HG02885 (cell line): ENCODE measurements at regions not wholly inside any gene's neighbourhood (a gene's known extent, or its start where the extent isn't known, plus 50 kb on each side); places are given as distances from the start of the nearest gene placed in this dataset.

ENCODE experiments used
- ATAC-seq: cut with Tn5 transposase; IDR thresholded peaks from one replicate; pipeline ENCODE4 v1.9.1; 2021; ENCODE audit warnings: mild to moderate bottlenecking; ENCODE audit not compliant: unreplicated experiment, poor library complexity

DNA sequence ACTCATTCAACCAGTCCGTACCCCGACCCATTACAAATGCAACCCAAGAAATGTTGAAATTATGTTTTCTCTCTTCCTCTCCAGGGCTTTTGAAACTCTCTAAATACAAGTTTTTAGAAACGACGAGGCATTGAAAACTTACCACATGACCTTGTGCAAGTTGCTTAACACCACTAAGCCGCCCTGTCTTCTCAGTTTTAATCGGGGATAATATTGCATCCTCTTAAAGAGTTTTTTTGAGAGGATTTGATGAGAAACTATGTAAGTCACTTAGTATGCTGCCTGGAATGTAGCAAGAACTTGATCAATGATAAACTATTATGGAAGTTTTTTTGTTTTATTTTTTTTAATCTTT lies 149.0 kb upstream of the FAM20A start:
- no peak for ATAC-seq

DNA sequence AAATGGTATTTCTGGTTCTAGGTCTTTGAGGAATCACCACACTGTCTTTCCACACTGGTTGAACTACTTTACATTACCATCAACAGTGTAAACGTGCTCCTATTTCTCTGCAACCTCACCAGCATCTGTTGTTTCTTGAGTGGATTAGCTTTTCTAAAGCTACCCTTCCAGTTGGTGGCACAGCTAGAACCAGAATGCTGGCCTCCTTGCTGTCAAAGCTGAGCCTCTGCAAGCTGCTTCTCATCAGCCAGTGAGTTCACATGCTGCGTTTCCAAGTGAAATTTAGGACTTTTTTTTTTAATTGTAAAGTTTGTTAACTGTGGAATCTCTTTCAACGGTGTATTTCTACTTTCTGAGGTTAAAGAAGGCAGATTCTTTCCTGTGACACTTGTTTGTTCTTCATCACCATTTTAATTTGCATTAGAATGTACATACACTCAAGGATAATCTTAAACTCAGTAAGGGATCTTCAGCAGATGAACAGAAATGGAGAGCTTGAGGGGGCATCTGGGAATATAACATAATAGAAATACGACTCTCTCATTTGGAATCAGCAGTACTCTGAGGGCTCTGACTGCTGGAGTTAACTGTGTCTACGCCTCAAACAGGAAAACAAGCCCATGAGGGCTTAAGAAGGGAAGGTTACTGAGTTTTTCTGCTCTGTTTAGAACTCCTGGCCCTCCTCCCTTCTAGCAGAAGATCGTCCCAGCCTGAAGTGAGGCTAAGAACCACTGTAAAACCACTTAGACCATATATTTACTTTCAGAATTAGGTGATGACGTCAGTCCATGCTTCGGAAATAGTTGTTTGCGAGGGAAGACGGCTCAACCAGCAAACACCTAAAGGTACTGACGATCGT lies 148.4 kb upstream of the FAM20A start:
- ATAC-seq: no peak

DNA sequence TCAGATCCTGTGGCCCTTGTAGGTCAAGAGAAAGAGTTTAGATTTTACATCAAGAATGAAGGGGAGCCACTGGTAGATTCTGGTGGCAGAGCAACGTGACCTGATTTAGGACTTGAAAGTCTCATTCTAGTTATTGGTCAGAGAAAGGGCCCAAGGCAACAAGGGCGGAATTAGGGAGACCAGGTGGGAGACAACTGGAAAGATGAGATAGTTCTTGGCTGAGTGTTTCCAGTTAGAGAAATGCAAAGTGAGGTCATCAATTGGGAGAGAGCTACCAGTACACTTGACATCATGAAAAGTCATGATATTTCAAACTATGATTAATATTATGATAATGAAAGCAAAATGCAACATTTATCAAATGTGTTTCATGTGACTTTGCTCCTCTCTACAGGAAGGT lies 147.2 kb upstream of the FAM20A start:
- ATAC-seq: no peak

GRCh38 chr17:68740555-68741447 lies 139.6 kb upstream of the FAM20A start:
- ATAC-seq: no peak

DNA sequence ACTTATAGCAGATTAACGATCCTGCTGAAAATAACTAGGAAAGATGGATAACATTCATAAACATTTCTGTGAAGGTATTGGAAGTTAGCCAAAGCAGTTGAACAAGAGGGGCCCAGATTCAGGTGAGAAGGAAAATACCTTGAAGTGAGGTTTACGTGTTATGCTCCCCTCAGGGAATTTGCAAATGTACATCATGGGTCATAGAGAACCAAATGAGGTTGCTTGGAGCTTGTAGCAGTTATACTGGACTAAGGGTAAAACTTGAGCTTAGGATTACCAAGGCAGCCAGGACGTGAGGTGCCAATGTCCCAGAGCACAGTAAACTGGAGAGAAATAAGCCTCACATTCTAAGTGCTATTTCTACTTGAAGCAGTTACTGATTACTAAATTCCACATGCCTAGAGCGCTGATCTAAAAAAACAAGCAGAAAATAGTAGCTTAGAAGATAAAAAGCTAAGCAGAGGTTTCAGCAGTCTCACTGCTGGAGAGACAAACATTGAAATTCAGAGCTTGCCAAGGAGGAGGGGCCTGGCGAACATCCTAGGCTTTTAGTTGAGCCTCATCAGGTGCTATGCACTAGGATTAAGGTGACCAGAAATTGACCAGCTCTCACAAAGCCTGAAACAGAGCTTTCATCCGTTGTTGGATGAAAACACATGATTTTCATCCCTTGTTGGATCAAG lies 136.7 kb upstream of the FAM20A start:
- no peak for ATAC-seq

DNA sequence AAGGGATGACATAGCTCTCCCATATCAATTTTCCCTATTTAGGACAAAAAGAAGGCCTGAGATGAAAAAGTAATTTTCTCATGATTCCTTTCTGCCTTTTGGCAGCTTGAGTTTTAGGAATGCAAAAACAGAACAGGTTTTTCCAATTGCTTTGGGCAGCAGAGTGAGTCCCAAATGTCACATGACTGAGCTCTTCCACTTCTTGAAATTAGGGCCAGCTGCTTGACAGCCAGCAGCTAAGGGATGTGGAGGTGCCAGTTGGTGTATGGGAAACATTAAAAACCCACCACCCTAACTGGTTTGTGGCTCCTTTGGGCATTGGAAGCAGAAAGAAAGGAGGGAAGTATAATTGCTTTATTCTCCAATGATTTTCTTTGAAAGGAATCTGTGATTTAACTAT lies 133.8 kb upstream of the FAM20A start:
- ATAC-seq: no peak

GRCh38 chr17:68734187-68734900 lies 133.2 kb upstream of the FAM20A start:
- no peak for ATAC-seq

DNA sequence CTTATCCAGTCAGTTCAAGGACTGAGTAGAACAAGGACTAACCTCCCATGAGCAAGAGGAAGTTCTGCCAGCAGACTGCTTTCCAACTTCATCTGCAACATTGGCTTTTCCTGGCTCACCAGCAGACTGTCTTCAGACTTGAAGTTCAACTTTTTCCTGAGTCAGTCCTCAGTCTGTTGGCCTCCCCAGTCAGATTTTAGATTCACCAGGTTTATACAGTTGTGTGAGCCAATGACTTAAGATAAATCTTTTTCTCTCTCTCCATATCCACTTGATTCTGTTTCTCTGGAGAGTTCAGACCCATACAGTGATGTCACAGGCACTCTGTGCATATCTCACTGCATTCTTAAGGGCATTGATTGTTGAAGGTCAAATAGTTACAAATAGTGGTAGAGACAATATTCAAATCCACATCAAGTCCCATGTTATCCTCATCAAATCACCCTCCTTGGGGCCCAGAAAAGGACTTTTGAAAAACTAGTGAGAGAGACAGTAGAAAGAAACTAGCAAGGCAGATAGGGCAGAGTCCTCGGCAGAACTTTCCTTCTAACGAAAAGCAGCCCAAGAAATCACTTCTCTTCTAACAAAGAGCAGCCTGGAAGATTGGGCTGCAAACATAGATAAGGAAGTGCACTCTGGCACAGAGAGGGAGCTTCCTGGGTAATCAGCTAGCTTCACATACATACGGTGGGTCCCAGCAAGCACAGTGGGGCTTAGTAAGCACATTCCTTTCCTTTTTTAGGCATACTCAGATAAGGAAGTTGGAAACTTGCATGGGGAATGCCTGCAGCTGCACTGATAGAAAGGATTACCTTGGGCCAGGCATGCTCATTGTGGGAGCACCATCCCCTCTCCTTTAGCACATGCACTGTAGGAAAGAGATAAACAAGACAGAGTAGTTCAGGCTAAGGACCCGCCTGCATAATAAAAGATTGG lies 132.3 kb upstream of the FAM20A start:
- ATAC-seq: no peak

- no peak for ATAC-seq
These were observed 131.2 kb upstream of the FAM20A start for GRCh38 chr17:68732301-68732749.

DNA sequence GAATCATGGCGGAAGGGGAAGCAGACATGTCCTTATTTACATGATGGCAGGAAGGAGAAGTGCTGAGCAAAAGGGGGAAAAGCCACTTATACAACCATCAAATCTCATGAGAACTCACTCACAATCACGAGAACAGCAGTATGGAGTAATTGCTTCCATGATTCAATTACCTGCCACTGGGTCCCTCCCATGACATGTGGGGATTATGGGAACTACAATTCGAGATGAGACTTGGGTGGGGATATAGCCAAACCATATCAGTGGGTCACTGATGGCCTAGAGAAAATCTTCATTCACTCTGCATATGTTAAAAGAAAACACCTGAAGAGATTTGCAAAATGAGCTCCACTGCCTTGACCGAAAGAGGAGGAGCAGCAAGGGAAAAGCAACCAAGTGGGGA lies 130.3 kb upstream of the FAM20A start:
- no peak for ATAC-seq

GRCh38 chr17:68719431-68719830 lies 118.3 kb upstream of the FAM20A start:
- ATAC-seq: no peak

- ATAC-seq: no peak
These were observed 117.8 kb upstream of the FAM20A start for GRCh38 chr17:68718926-68719325.

GRCh38 chr17:68718465-68718864 lies 117.3 kb upstream of the FAM20A start:
- no peak for ATAC-seq

DNA sequence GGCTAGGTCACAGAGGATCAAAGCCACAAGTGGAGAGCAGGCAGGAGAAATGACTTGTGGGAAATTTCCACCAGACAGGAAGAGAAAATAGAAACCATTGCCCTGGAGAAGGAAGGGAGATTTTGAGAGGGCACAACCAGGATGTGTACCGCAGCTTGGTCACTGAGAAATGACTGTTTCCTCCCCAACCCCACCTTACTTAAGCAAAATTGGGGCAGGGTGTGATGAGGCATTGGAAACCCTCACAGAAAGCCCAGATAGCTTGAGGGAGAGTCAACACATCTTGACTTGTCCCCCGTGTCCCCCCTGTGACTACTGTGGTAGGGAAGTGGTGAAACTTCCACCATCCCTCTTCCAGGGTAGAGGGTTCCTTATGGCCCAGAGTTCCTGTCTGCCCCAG lies 113.5 kb upstream of the FAM20A start:
- ATAC-seq: no peak

DNA sequence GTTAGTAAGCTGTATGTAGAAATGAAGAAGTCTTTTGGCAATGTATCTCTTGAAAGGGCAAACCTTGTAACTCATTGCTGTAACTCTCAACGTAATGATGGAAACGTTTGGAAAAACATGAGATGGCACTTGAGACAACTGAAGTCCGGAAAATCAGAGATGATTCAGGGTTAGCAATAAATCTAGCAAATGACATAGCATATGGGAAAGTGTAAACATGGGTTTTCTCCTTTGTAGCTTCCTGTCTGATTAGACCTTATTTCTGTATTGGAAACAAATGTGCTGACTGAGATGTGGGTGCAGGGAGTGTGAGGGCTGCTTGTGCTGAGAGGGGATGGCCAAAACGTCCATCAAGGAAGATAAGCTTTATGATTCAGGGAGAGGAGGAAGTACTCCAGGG lies 110.7 kb upstream of the FAM20A start:
- ATAC-seq: no peak

GRCh38 chr17:68710976-68711375 lies 109.8 kb upstream of the FAM20A start:
- ATAC-seq: no peak

- no peak for ATAC-seq
These were observed 109.0 kb upstream of the FAM20A start for GRCh38 chr17:68710035-68710780.

DNA sequence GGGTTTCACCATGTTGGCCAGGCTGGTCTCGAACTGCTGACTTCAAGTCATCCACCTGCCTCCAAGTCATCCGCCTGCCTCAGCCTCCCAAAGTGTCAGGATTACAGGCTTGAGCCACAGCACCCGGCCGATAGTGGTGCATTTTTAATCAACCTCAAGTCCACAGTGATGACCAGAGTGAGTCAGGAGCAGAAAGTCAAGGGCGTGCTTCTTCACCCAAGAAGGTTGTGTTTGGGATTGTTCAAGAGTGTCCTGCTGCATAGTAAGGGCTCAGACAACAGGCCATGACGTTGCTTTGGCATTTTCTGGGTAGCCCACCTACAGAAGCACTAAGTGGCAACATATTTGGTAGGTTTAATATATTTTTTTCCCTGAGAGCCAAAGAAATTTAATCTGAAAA lies 108.3 kb upstream of the FAM20A start:
- ATAC-seq: no peak

DNA sequence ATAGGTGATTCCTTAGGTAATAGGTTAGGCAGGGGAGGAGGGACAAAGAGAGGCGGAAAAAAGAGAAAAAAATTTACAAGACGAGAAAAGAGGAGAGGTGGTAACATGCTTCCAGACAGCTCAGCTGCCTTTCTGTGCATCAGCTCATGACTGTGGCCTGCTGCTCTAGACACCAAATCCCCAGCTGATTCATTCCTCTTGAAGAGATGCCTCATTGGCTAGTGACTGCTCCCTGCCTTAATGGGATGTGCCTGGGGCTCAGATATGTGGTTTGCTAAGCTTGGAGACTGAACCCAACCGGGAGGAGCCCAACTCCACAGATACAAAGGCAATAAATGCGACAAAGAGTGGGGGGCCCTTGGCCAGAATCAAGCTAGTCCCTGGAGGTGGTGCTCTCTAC lies 105.9 kb upstream of the FAM20A start:
- ATAC-seq: no peak
